ENCODE measurements at regions not wholly inside any gene's neighbourhood (a gene's known extent, or its start where the extent isn't known, plus 50 kb on each side); places are given as distances from the start of the nearest gene placed in this dataset.

DNA sequence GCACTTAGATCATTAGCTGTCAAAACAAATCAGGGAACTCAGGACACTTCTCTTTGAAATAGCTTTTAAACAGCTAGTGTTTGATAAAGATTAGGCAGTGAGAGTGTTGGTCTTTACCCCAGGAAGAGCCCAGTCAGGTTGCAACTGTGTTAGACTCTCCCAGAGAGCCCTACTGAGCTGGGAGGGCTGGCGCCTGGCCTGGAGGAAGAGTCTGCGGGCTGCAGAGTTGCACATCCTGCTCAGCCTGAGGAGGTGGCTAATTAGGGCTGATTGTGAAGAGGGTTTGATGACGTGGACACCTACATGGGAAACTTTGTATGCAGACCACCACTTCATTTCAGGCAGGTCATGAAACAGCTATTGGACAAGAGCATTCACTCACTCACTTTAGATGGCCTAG is 112.0 kb downstream of the TMEM174 start:
- no peak for DNase-seq

DNA sequence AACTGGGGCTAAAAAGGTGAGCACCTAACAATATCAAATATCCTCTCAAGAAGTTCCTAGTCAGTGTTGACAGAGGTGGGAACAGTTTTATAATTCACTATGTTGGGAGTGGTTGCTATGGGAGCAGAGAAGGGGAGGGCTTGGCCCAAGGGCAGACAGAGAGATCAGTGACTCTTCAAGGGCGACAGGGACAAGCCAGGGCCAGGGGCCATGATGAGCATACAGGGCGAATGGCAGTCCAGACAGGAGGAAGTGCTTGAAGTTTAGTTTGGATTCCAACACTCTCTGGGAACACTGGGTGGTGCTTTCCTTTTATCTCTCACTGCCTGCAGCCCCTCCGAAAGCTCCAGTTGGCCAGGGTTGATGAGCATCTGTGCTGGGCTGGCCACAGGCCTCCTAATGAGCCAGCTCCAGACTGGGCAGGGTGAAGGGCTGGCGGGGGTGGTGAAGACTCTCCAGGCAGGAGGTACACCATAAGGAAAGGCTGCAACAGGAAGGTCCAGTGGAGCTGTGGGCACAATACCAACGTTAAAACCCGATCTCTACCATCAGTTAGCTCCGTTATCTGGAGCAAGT is 111.3 kb downstream of the TMEM174 start:
- DNase-seq = no peak

DNA sequence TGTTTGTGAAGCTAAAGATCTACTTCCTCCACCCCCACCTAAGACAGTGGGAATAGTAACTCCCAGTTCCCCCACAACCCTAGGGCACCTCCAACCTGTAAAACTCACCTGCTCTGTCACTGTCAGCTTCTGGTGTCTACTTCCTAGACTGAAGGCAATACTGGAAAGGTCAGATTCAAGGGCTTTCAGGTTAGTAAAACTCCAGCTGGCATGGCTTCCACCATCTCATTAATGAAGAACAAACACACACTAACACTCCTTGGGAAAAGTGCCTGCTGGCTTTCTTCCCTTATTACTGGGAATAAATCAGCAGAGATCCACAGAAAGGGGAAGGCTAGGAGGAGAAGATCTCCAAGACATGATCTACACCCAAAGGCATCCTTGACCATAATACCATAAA is 109.9 kb downstream of the TMEM174 start:
- DNase-seq = no peak

DNA sequence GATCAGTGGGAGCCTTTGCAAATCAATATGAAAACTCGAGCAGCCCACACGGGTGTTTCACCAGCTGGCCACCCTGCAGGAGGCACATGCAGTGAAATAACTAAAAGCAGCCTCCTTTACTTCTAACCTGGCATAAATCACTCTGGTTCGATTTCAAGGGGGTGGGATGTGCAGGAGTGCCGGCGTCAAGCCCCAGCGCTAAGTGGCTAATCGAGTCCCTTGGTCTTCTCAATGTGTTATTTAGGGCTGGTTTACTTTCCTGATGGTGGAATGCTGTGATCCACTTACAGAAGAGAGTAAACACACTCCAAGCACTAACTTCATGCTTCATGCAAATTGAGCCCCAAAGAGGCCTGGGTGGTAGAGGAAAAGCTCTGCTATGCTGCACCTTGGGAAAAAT is 109.4 kb downstream of the TMEM174 start:
- DNase-seq = no peak

DNA sequence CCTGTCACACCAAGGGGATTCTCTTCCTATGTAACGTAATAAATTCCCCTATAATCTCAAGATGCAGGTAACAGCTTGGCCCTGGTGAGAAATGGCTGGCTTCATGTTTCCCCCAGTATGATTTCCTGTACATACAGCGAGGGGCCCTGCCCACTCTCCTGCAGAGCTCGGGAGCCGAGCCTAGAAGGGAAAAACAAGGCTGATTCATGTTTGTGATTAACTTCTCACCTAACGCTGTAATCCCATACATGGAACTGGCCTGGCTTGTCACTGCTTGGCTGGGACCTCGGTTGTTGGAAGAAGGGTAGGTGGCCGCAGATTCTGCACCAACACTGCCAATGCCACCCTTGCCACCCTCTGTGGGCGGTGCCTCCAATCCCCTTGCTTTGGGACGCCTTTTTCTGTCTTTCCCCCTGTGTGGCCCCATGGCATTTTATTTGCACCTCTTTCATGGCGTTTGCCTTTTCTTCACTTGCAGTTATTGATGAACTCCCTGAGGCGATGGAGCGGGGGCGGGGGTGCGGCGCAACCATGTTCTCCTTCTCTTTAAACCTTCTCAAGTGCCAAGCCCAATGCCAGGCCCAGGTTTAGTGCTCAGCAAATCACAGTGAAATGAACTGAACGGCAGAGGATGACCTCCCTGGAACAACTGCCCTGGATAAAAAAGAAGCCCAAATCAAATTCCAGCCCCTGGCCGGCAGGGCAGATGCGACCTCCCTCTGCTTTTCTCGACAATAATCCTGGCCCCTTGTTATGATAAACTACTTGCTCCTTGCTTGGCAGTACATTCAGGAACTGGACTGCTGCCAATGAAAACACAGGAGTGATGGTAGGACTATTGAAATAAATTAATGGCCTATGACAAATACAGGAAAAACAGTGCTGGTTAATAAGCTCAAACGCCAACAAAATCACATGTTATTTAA is 108.1 kb downstream of the TMEM174 start:
- peak; percentile 33 for DNase-seq

DNA sequence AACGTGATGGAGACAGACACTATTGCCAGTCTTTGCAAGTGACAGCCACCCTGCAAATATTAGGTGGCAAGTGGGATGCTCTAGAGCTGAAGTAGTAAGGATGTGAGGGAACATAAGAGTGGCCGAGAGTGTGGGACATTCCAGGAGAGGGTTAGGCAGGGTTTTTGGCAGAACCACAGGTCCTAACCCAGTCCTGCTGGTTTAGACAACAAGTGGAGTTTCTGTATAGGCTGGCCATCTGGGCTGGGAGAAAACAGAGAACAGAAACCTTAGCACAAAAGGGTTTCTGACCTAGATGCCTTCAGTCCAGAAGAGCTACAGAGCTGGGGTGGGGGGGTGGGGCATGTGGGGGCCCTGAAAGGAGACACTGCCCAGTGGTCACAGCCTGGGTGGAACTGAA is 107.4 kb downstream of the TMEM174 start:
- no peak for DNase-seq

DNA sequence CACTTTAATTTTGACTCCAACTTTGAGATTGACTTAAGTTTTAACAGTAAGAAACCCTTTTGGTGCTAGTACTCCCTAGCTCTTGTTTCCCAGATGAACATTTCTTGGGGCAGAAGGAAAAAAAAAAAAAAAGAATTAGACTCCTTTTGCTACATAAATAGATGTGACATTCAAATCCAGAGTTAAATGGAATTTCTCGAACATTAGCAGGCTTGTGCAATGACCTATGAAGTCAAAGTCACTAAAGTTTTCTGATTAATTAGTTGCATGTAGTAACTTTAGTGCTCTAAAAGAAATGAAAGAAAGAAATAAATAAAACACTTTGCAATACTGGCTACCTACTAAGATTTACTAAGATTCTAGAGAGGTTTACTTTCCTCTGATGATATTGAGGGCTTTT is 106.8 kb downstream of the TMEM174 start:
- DNase-seq = no peak

DNA sequence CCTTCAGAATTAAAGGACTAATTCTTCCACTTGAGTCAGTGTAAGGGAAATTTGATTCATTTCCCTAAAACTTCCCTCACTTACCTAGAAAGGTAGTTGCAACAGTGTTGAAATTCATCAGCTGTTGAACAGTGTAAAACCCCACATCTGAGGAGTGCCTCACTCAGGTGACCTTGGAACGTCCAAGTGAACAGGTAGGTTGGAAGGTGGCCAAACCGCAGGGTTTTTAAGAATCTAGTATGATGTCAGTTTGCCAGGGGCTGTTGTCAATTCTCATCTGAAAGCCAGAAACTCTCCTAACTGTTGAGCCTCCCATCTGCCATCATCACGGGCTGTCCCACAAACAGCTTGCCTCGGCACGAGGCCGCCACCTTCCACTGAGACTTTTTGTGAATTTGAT is 105.7 kb downstream of the TMEM174 start:
- no peak for DNase-seq

DNA sequence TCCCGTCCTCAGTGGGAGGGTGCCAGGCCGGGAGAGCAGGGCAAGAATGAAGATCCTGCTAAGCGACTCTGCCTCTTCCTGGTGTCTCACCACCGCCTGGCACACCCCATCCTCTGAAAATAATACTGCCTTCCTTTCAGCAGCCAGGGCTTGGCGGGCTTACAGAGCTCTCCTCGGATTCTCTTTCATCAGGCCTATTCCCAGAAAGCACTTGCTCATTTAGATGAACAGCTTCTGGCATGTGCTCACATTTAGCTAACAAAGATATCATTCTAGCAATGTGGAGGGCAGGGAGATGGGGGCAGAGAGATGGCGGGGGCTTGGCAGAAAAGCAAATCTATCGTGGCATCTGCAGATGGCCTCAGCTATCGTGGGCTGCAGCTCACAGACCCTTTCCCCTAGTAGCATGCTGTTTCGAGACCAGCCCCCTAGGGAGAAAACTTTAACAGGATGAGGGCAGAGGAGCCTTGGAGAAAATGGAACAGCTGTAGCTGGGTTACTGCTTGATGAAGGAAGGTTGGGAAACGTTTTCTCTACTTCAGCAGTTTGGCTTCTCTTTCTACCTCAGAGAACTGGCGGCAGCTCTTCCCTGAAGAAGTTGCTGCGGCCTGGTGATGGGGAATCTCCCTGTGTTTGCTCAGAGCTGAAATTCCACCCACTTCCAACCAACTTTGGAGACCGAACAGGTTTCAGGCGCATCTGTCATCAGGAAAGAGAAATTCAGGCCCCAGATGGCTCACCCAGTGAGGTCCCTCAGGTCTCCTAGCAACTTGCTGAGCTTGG is 102.1 kb downstream of the TMEM174 start:
- no peak for DNase-seq

DNA sequence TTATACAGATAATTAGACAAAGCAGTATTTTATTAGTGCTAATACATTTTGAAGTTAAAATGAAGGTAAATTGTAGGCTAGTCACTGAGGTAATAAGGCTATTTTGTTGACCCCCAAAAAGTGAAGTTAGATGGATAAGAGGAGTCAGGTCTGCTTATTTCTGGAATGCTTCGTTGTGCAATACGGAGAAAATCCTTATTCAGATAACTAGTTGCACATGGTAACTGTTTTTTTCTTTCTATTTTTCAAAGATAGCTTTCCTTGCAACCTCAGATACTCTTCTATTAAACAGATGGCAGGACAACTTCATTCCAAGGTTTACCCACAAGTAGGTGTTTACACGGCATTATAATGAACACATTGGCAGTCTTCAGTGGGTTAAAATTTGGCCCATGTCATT is 101.1 kb downstream of the TMEM174 start:
- no peak for DNase-seq

DNA sequence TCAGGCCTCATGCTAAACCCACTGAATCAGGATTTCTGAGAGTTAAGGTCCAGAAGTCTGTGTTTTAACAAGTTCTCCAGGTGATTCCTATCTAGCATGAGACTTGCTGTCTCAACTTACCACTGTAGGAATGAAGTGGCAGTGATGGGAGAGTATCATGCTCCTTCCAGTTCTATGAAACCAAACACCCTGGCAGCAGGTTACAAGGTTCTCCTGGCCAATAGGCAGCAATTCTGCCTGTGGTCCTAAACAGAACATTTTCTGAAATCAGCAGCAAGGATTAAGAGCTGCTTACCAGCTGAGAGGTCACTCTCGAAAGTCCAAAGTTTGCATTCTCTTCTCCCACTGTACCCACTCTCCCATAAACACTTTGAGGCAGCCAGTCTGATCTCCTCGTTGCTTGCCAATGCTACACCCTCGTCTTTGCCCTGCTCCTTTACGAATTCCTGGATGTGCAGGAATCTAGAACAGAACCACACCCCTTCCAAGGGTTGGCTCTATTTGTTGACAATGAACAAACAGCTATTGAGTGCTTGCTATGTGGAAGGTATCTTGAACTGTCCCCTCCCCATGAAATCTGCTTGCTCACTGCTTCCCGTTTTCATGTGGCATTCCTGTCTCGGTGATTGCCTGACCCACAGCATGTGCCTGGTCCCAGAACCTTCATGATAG is 100.5 kb downstream of the TMEM174 start:
- DNase-seq = no peak

DNA sequence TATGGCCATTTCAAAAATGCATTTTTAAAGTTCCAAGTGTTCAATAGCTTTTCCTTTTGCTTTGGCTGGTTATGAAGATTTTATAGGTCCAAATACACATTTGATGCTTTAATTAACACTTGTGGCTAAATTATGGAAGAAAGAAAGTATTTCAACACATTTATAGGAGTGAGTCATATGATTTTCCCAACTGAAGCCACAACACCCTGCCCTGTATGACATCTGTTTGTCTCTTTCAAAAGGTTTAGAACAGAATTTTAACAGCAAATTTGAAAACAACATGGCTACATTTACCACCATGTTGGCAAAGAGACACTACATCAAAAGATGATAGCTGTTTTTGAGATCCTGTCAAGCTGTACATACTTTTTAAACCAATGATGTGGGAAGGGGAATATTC is 99.4 kb downstream of the TMEM174 start:
- no peak for DNase-seq

DNA sequence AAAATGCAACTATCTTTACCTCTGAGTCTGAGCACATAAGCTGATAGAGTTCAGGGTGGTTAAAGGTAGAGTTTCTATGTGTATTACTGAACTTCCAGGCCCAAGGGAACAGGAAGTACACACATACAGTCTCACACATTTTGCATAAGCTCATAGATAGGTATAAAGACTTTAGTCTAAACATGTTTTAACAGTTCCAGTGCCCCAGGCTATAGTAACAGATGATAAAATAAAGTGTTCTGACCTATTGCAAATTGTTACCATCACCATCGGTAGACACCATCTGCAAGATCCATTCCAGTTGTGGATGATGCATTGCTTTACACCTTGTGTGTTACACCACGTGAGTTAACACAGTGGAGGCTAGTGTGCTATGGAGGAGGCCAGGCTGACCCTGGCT is 95.8 kb downstream of the TMEM174 start:
- DNase-seq = no peak

DNA sequence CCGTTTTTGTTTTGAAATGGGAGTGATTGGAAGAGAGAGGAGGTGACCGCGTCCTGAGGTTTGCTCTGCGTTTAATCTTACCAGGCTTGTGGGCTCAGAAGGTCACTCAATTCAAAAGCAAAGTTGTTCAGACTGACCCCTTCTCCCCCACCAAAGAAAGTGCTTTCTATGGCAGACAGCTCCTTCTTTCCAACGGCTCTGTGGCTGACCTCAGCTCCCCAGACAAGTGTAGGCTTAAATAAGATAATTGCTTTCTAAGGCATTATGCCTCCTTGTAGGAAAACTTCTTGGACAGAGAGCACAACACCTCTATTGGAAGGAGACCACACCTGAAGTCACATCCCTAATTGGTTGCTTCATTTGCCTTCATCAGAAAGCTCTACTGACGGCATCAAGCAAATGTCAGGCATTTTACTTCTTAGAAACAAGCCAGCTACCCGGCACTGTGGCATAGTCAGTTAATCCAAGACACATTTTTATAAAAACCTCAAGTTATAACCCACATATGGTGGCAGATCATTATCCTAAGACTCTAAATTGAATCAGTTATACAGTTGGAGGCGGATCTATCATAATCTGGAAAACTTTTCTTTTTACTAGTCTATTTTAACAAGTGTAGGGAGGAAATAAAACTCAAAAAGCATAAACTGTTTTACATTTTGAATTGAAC is 94.9 kb downstream of the TMEM174 start:
- no peak for DNase-seq

DNA sequence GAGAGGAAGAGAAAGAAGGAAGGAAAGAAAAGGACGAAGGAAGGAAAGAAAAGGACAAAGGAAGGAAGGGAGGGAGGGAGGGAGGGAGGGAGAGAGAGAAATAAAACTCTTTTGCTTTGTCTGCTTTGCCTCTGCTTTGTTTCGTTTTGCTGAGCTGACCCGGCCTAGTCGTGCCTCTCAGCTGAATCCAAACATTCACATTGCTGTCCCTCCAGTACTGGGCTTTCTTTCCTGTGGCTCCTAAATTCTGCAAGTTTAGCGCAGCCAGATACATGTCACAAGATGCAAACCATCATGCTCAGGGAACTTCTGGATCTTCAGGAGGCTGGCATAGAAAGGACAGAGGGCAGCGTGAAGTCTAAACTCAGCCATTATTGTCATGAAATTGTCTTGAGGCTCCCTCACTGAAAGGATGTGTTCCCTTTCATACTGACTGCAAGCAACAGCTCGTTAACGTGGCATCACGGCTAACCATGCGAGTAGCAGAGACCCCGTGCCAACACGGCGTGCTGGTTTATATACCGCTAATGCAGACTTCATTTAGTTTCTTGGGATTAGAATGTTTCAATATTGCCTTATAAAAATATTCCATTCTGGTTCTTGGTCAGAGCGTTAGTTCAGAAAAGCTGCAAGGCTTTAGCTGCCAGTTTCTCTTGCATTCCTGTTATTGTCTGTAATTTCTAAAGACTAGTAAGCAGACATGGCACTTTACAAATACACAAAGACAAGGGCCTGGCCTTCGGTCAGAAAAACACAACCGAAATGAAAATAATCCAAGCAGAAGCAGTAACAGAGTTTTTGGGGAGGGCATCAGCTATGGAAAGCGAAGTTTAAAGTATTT is 94.2 kb downstream of the TMEM174 start:
- DNase-seq = no peak

DNA sequence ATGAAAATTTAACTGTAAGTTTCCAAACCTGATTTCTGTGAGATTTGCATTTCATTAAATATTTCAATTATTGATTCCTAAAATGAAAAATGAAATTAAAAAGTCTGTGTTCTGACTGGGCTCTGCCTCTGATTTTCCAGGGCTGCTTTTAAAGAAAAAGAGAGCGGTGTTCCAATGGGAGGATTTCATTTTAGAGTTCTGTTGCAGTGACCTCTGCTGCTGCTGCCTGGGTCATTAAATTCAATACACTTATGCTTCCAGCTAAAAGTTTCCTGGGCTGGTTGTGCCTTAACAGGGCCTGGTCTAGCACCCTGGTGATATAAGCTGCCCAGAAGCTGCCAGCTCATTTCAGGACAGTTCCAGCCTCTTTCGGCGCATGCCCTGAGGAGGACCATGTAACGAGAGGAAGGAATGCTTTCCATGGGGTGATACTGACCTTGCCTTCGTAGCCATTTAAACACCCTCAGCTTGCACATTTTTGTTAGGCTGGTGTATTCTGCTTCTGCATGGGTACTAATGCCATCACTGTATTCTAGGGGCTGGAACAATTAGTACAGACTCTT is 93.3 kb downstream of the TMEM174 start:
- DNase-seq = no peak

DNA sequence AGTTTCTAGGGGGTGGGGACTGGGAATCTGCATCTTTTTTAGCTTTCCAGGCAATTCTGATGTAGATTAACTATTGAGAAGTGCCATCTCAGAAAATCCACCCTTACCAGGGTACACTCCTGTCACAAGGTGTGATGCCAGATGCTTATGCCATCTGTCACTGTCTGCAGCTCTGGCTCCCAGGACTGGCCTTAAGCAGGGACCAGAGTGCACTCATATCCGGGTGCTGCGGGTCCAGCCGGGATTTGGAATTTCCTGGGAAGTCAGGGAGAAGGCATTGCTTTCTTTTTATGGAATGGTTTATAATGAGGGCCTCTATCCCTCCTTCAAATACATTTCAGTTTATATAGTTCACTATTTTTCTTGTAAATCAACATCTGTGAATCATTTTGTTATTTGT is 92.6 kb downstream of the TMEM174 start:
- no peak for DNase-seq

DNA sequence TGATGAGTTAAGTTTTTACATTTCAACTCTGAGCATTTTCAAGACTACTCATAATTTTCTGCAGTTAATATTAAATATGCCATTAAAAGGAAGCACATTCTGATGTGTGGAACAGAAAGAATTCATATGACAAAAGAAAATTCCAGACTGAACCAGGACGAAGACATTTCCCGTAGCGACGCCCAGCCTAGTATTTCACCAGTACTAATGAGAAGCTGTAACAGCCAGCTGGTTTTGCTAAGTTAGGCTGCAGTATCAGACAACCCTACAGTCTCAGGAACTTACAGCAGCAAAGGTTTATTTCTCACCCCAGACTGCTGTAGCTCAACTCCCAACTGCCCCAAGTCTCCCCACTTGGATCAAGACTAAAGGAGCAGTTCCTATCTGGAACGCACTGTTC is 91.6 kb downstream of the TMEM174 start:
- DNase-seq = no peak

DNA sequence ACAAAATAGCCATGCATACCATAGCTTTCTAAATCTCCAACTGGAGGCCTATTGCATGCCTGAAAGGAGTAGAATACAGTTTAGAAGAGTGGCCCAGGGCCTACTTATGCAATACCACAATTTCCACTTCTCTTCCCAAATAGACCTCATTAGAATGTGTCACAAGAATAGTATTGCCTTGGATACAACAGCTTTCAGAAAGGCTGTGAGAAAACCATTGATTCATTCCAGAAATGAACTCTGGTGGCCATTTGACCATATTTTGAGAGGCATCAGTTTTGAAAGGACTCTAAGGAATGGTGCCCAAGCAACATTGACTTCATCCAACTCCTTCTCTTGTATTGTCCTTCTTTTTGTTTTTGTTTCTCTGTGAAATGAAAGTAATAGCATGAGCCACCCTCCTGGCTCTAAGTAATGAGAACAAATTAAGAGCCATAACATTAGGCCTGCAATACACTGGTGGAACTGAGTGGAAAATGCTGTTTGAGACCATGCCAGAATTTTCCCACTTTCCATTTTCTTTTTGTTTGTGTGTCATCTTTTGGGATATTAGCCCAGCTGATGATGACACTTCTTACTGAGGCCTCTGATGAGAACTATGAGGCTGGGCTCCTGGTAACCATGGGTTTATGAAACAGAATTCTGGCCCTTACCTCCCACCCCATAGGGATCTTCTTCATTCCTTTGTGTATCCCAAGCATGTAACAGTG is 90.2 kb downstream of the TMEM174 start:
- no peak for DNase-seq

DNA sequence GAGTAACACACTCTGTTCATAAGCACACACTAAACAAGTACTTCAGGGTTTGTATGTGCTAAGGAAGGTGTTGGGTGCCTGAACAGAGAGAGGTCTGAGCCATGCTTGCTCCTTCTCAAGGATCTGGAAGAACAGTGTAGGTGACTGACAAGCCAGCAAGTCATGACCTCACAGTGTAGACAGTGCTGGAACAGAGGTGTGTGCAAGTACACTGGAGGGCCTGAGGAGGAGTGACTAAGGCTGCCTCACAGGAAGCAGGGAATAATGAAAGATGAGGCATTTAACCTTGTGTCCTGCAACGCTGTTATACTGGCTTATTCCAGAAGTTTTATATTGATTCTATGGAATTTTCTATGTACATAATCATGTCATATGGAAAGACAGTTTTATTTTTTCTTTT is 83.9 kb downstream of the TMEM174 start:
- DNase-seq = no peak

DNA sequence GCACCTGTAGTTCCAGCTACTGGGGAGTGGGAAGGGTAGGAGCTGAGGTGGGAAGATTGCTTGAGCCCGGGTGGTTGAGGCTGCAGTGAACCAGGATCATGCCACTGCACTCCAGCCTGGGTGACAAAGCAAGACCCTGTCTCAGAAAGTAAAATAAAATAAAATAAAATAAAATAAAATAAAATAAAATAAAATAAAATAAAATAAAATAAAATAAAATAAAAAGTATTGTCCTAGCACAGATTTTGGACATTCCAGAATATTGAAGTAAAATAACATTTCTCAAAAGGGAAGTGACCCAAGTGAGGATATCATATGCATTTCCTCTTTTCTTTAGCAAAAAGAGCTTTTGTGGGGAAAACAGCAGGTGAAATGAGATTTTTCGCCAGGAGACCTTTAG is 83.5 kb downstream of the TMEM174 start:
- DNase-seq = no peak

Measured in NCI-H2107 (cell line).